NCI-H128 (cell line): ENCODE measurements at regions not wholly inside any gene's neighbourhood (a gene's known extent, or its start where the extent isn't known, plus 50 kb on each side); places are given as distances from the start of the nearest gene placed in this dataset.
A peak's percentile ranks its signal among the peaks of the same experiment; 100 is the strongest.
"Not testable (repeated sequence)": the region's sequence is repeated elsewhere in the genome, so short reads cannot be mapped to it uniquely, and the experiment has no call there.

Source experiments
- DNase-seq: peaks from one replicate; lab custom pipeline; 2025; ENCODE audit not compliant: unreplicated experiment; lab: John Stamatoyannopoulos, UW

- DNase-seq, result no peak
These were observed 144.9 kb upstream of the MAD2L1 start for GRCh38 chr4:120211408-120212015.

- no peak for DNase-seq
These were observed 143.1 kb upstream of the MAD2L1 start for GRCh38 chr4:120209706-120210105.

- no peak for DNase-seq
These were observed 140.4 kb upstream of the MAD2L1 start for GRCh38 chr4:120207021-120207420.

- no peak for DNase-seq
These were observed 135.6 kb upstream of the MAD2L1 start for GRCh38 chr4:120202222-120202621.

- DNase-seq, result not testable (repeated sequence)
These were observed 134.0 kb upstream of the MAD2L1 start for GRCh38 chr4:120200573-120201110.

GRCh38 chr4:120198411-120198810, 131.8 kb upstream of the MAD2L1 start:
- DNase-seq, result no peak

GRCh38 chr4:120177603-120178002, 111.0 kb upstream of the MAD2L1 start:
- no peak for DNase-seq

GRCh38 chr4:120175272-120175671, 108.6 kb upstream of the MAD2L1 start:
- no peak for DNase-seq

GRCh38 chr4:120163895-120164294, 97.2 kb upstream of the MAD2L1 start:
- DNase-seq, result no peak

- DNase-seq, result no peak
These were observed 92.3 kb upstream of the MAD2L1 start for GRCh38 chr4:120158841-120159463.

- no peak for DNase-seq
These were observed 91.4 kb upstream of the MAD2L1 start for GRCh38 chr4:120158046-120158445.

GRCh38 chr4:120156120-120156718, 89.6 kb upstream of the MAD2L1 start:
- DNase-seq, result peak; percentile 22

- DNase-seq, result no peak
These were observed 88.6 kb upstream of the MAD2L1 start for GRCh38 chr4:120155287-120155686.

GRCh38 chr4:120144634-120145033, 78.0 kb upstream of the MAD2L1 start:
- DNase-seq, result no peak

- no peak for DNase-seq
These were observed 77.4 kb upstream of the MAD2L1 start for GRCh38 chr4:120144041-120144440.

GRCh38 chr4:120139392-120139791, 72.7 kb upstream of the MAD2L1 start:
- DNase-seq, result no peak

GRCh38 chr4:120132935-120133334, 66.3 kb upstream of the MAD2L1 start:
- DNase-seq, result no peak

- no peak for DNase-seq
These were observed 64.1 kb upstream of the MAD2L1 start for GRCh38 chr4:120130786-120131185.
